T-helper 2 cell treated with Interferon-gamma antibody and Interleukin-4, amounts not matched to agents 5 μg/mL and 100 μg/mL, for 36 hours (primary cell): ENCODE measurements at regions not wholly inside any gene's neighbourhood (a gene's known extent, or its start where the extent isn't known, plus 50 kb on each side); places are given as distances from the start of the nearest gene placed in this dataset.

Source experiments
- DNase-seq: peaks from one replicate; pipeline ENCODE4 v3.0.0; 2021; ENCODE audit warnings: low spot score
- H3K27ac Mint-ChIP-seq: one replicate; pipeline ENCODE4 v1.8.0; 2021; ENCODE audit warnings: mild to moderate bottlenecking, mixed read lengths
- H3K27me3 Mint-ChIP-seq: one replicate; pipeline ENCODE4 v1.8.0; 2021; ENCODE audit warnings: low read depth, mixed read lengths
- H3K36me3 Mint-ChIP-seq: one replicate; pipeline ENCODE4 v1.8.0; 2021; ENCODE audit warnings: low read depth, mixed read lengths
- H3K4me1 Mint-ChIP-seq: one replicate; pipeline ENCODE4 v1.8.0; 2021; ENCODE audit warnings: low read depth, mixed read lengths
- H3K4me3 Mint-ChIP-seq: one replicate; pipeline ENCODE4 v1.8.0; 2022; ENCODE audit warnings: mild to moderate bottlenecking, moderate library complexity, mixed read lengths
- H3K9me3 Mint-ChIP-seq: one replicate; pipeline ENCODE4 v1.8.0; 2021; ENCODE audit warnings: mixed read lengths

GRCh38 chr19:29413435-29413834 is 112.4 kb upstream of the VSTM2B start:
- H3K27me3 Mint-ChIP-seq, result no peaks in the 10 kb centered on the region
- H3K27ac Mint-ChIP-seq, result no peak overlapping the region
- H3K4me1 Mint-ChIP-seq, result no peaks in the 10 kb centered on the region
- no peak overlapping the region for H3K4me3 Mint-ChIP-seq
- DNase-seq, result no peak
- H3K9me3 Mint-ChIP-seq, result no peaks in the 10 kb centered on the region
- no peaks in the 10 kb centered on the region for H3K36me3 Mint-ChIP-seq

DNA sequence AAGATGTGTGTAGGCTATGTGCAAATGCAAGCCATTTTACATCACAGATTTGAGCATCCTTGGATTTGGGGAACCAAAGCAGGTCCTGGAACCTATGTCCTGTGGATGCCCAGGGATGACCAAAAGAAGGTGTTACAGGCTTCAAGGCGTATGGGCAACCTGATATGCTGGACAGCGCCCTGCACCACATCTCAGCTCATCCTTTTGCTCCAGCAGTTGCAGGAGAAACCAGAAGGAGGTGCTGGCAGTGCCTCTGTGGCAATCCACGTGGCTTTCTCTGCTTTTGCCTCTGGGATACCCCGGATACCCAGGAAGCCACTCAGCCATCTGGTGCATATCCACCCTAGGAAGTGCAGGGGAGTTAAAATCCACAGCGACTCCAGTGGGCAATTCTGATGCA is 110.3 kb upstream of the VSTM2B start:
- Mint-ChIP-seq H3K4me1 (no peaks in the 10 kb centered on the region), H3K36me3 (no peaks in the 10 kb centered on the region), H3K27ac (no peak overlapping the region), H3K4me3 (no peak overlapping the region), H3K9me3 (no peaks in the 10 kb centered on the region), H3K27me3 (no peaks in the 10 kb centered on the region)
- DNase-seq, result no peak

GRCh38 chr19:29417048-29417447 is 108.7 kb upstream of the VSTM2B start:
- H3K36me3 Mint-ChIP-seq, result no peaks in the 10 kb centered on the region
- DNase-seq, result no peak
- no peak overlapping the region for H3K27ac Mint-ChIP-seq
- H3K9me3 Mint-ChIP-seq, result no peaks in the 10 kb centered on the region
- no peaks in the 10 kb centered on the region for H3K4me1 Mint-ChIP-seq
- H3K27me3 Mint-ChIP-seq, result no peaks in the 10 kb centered on the region
- H3K4me3 Mint-ChIP-seq, result no peak overlapping the region

DNA sequence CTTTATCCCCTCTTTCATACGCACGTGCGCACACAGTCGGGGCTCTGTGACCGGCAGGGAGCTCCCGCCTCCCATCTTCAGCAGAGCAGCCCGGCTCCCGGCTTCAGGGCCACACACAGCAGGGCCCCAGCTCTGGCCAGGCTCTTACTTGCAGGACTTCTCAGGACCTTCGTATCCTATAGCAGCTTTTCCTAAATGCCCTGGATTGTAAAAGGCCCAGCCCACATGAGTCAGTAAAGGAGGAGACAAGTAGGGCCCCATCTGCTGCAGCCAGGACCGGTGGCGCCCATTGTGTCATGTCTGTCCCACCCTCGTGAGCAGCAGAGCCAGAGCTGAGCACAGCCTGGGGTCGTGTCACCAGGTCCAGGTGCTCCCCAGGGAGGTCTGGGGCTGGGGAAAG is 107.6 kb upstream of the VSTM2B start:
- Mint-ChIP-seq H3K36me3 (no peaks in the 10 kb centered on the region), H3K4me1 (no peaks in the 10 kb centered on the region), H3K27me3 (no peaks in the 10 kb centered on the region), H3K9me3 (no peaks in the 10 kb centered on the region), H3K27ac (no peak overlapping the region), H3K4me3 (no peak overlapping the region)
- no peak for DNase-seq

DNA sequence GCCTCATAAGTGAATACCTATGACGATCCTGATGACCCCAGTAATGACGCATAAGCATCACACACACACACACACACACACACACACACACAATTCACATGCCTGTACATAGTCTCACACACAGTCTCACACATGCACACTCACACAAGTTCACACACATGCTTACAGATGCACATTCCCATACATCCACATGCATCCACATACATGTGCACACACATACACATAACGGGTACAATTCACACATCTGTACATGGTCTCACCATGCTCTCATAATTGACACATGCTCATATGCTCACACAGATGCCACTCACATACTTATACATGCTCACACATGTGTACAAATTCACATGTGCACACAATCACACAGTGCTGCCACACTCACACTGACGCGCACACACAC is 105.7 kb upstream of the VSTM2B start:
- no peak for DNase-seq
- no peaks in the 10 kb centered on the region for H3K27me3 Mint-ChIP-seq
- no peaks in the 10 kb centered on the region for H3K36me3 Mint-ChIP-seq
- no peak overlapping the region for H3K4me3 Mint-ChIP-seq
- no peaks in the 10 kb centered on the region for H3K9me3 Mint-ChIP-seq
- H3K27ac Mint-ChIP-seq, result no peak overlapping the region
- H3K4me1 Mint-ChIP-seq, result no peaks in the 10 kb centered on the region

GRCh38 chr19:29420482-29421195 is 105.2 kb upstream of the VSTM2B start:
- H3K27ac Mint-ChIP-seq, result no peak overlapping the region
- no peaks in the 10 kb centered on the region for H3K27me3 Mint-ChIP-seq
- H3K9me3 Mint-ChIP-seq, result no peaks in the 10 kb centered on the region
- H3K4me3 Mint-ChIP-seq, result no peak overlapping the region
- no peaks in the 10 kb centered on the region for H3K4me1 Mint-ChIP-seq
- no peaks in the 10 kb centered on the region for H3K36me3 Mint-ChIP-seq
- DNase-seq, result no peak

GRCh38 chr19:29421196-29421545 is 104.6 kb upstream of the VSTM2B start:
- Mint-ChIP-seq H3K4me3 (no peak overlapping the region), H3K36me3 (no peaks in the 10 kb centered on the region), H3K27me3 (no peaks in the 10 kb centered on the region), H3K27ac (no peak overlapping the region), H3K9me3 (no peaks in the 10 kb centered on the region), H3K4me1 (no peaks in the 10 kb centered on the region)
- DNase-seq, result no peak

GRCh38 chr19:29422047-29422446 is 103.7 kb upstream of the VSTM2B start:
- Mint-ChIP-seq H3K27me3 (no peaks in the 10 kb centered on the region), H3K36me3 (no peaks in the 10 kb centered on the region), H3K4me3 (no peak overlapping the region), H3K27ac (no peak overlapping the region), H3K9me3 (no peaks in the 10 kb centered on the region), H3K4me1 (no peaks in the 10 kb centered on the region)
- no peak for DNase-seq

DNA sequence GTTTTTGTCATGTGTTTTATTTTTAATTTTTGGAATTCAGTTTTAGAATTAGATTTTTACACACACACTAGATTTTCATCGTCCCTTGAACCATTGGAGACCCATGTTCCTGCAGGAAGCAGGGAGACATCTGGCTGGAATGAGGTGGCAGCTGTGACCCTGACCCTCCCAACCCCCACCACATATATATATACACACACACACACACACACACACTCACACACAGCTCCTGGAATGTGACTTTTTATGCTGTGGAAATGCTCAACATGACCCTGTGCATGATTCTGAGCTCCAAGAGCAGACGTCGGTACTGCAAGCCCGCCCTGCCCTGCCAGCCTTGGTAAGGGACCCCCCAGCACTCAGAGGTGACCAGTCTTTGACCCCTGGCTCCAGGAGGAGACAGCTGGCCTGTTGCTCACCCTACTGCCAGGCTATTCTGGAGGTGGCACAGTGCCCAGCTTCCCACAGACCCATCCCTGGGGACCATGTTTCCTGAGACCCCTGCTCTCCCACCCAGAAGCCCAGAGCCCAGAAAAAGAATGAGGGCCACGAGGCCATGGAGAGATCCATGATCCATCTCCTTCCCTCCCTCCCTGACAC is 103.2 kb upstream of the VSTM2B start:
- Mint-ChIP-seq H3K36me3 (no peaks in the 10 kb centered on the region), H3K27me3 (no peaks in the 10 kb centered on the region), H3K9me3 (no peaks in the 10 kb centered on the region), H3K4me3 (no peak overlapping the region), H3K27ac (no peak overlapping the region), H3K4me1 (no peaks in the 10 kb centered on the region)
- no peak for DNase-seq

- Mint-ChIP-seq H3K27me3 (no peaks in the 10 kb centered on the region), H3K27ac (no peak overlapping the region), H3K36me3 (no peaks in the 10 kb centered on the region), H3K9me3 (no peaks in the 10 kb centered on the region), H3K4me3 (no peak overlapping the region), H3K4me1 (no peaks in the 10 kb centered on the region)
- DNase-seq, result no peak
These were observed 97.7 kb upstream of the VSTM2B start for GRCh38 chr19:29428071-29428470.

- H3K27ac Mint-ChIP-seq, result no peak overlapping the region
- H3K9me3 Mint-ChIP-seq, result no peaks in the 10 kb centered on the region
- no peak overlapping the region for H3K4me3 Mint-ChIP-seq
- DNase-seq, result no peak
- H3K27me3 Mint-ChIP-seq, result no peaks in the 10 kb centered on the region
- no peaks in the 10 kb centered on the region for H3K4me1 Mint-ChIP-seq
- no peaks in the 10 kb centered on the region for H3K36me3 Mint-ChIP-seq
These were observed 96.8 kb upstream of the VSTM2B start for GRCh38 chr19:29429021-29429420.

DNA sequence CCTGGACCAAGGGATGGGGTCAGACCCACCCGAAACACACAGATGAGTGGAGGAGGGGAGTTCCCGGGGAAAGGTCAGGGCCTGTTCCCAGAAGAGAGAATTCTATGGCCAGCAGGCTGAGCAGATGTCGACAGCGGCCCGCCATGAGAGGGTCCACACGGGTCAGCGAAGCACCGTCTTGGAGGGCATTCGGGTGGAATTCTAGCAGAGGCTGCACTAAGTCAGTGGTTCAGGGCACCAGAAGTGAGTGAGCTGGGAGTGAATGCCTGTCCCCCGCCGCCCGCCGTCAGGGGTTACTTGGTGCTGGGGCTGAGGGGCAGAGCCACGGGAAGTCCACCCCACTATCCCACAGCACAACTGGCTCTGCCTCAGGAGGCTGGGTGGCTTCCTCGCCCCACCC is 96.2 kb upstream of the VSTM2B start:
- DNase-seq, result no peak
- no peaks in the 10 kb centered on the region for H3K4me1 Mint-ChIP-seq
- no peaks in the 10 kb centered on the region for H3K27me3 Mint-ChIP-seq
- H3K27ac Mint-ChIP-seq, result no peak overlapping the region
- no peaks in the 10 kb centered on the region for H3K36me3 Mint-ChIP-seq
- no peaks in the 10 kb centered on the region for H3K9me3 Mint-ChIP-seq
- H3K4me3 Mint-ChIP-seq, result no peak overlapping the region

- DNase-seq, result no peak
- no peaks in the 10 kb centered on the region for H3K9me3 Mint-ChIP-seq
- H3K27ac Mint-ChIP-seq, result no peak overlapping the region
- no peaks in the 10 kb centered on the region for H3K4me1 Mint-ChIP-seq
- no peaks in the 10 kb centered on the region for H3K27me3 Mint-ChIP-seq
- no peak overlapping the region for H3K4me3 Mint-ChIP-seq
- H3K36me3 Mint-ChIP-seq, result no peaks in the 10 kb centered on the region
These were observed 94.5 kb upstream of the VSTM2B start for GRCh38 chr19:29431332-29431731.

- Mint-ChIP-seq H3K4me1 (no peaks in the 10 kb centered on the region), H3K9me3 (no peaks in the 10 kb centered on the region), H3K4me3 (no peak overlapping the region), H3K36me3 (no peaks in the 10 kb centered on the region), H3K27me3 (no peaks in the 10 kb centered on the region), H3K27ac (no peak overlapping the region)
- no peak for DNase-seq
These were observed 93.1 kb upstream of the VSTM2B start for GRCh38 chr19:29432677-29433076.

- H3K4me3 Mint-ChIP-seq, result no peak overlapping the region
- no peak overlapping the region for H3K27ac Mint-ChIP-seq
- H3K36me3 Mint-ChIP-seq, result no peaks in the 10 kb centered on the region
- H3K4me1 Mint-ChIP-seq, result no peaks in the 10 kb centered on the region
- H3K9me3 Mint-ChIP-seq, result no peaks in the 10 kb centered on the region
- DNase-seq, result no peak
- no peaks in the 10 kb centered on the region for H3K27me3 Mint-ChIP-seq
These were observed 89.1 kb upstream of the VSTM2B start for GRCh38 chr19:29436591-29437103.
